GM20000 (cell line): ENCODE measurements at regions not wholly inside any gene's neighbourhood (a gene's known extent, or its start where the extent isn't known, plus 50 kb on each side); places are given as distances from the start of the nearest gene placed in this dataset.

ENCODE experiments used
- DNase-seq: peaks from one replicate; pipeline ENCODE4 v3.0.0; 2012; ENCODE audit warnings: low spot score
- TF ChIP-seq, protein P1 (sequence below): IDR thresholded peaks from 2 replicates; pipeline ENCODE4 v1.5.1; 2012; ENCODE audit warnings: mild to moderate bottlenecking, control low read depth; ENCODE audit errors: extremely low read depth, missing control alignments

DNA sequence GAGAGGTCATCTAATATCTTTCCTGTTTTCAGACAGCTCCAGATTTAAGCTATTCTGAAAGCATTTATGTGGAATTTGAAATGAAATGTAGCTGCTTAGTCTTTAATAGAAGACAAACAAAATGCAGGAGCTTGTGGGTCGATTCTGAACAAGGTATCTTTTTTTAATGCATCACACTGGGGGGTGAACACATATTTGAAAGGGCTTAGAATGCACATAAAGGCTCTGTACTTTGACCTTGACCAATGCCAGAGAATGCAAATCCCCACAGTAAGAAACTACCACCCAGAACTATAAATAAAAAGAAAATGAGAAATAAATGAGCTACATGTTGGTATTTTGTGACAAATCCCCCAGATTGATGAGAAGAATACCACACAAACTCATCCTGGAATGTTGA, 489.3 kb downstream of the PIK3C3 start:
- DNase-seq, result no peak
- TF ChIP-seq, protein P1, sequence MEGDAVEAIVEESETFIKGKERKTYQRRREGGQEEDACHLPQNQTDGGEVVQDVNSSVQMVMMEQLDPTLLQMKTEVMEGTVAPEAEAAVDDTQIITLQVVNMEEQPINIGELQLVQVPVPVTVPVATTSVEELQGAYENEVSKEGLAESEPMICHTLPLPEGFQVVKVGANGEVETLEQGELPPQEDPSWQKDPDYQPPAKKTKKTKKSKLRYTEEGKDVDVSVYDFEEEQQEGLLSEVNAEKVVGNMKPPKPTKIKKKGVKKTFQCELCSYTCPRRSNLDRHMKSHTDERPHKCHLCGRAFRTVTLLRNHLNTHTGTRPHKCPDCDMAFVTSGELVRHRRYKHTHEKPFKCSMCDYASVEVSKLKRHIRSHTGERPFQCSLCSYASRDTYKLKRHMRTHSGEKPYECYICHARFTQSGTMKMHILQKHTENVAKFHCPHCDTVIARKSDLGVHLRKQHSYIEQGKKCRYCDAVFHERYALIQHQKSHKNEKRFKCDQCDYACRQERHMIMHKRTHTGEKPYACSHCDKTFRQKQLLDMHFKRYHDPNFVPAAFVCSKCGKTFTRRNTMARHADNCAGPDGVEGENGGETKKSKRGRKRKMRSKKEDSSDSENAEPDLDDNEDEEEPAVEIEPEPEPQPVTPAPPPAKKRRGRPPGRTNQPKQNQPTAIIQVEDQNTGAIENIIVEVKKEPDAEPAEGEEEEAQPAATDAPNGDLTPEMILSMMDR, result no peak

DNA sequence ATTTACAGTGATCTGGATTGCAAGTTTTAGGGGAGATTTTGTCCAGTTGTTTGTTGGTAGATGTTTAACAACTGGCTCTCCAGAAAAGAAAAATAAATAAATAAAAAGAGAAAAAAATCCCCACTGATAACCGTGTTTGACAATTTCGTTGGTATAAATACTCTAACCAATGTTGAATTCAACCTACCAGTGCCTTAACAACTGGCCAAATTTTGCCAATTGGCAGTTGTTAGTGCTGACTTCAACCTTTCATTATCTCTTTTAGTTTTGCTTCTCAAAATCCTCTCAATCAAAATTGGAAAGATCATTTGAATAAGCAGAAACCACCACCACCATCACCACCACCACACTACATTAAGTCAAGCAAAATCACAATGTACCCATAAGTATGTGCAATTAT, 490.3 kb downstream of the PIK3C3 start:
- TF ChIP-seq, protein P1, result no peak
- no peak for DNase-seq

DNA sequence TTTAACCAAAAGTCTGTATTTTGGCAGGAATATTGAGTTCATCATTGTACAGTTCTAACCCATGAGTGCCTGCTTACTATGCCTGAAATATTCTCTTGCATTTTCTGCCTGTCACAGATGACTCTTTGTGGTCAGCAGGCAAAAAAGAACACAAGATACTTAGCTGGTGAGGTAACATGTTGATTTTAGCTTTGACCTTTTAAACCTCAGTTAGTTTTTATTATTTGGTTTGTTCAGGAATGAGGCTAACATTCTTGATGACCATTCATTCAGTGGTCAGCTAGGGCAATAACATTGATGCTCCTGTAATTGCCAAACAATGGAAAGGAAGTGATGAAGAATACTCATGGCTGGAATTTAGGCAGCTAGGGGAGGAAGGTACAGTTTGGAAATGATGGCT, 491.2 kb downstream of the PIK3C3 start:
- TF ChIP-seq, protein P1, result no peak
- no peak for DNase-seq

DNA sequence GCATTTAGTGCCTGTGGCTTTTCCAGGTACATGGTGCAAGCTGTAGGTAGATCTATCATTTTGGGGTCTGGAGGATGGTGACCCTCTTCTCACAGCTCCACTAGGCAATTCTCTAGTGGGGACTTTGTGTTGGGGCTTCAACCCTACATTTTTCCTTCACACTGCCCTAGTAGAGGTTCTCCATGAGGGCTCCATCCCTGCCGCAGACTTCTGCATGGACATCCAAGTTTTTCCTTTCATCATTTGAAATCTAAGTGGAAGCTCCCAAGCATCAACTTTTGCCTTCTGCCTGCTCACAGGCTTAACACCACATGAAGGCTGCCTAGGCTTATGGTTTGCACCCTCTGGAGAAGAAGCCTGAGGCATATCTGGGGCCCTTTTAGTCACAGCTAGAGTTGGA, 492.7 kb downstream of the PIK3C3 start:
- DNase-seq, result no peak
- TF ChIP-seq, protein P1, result no peak

DNA sequence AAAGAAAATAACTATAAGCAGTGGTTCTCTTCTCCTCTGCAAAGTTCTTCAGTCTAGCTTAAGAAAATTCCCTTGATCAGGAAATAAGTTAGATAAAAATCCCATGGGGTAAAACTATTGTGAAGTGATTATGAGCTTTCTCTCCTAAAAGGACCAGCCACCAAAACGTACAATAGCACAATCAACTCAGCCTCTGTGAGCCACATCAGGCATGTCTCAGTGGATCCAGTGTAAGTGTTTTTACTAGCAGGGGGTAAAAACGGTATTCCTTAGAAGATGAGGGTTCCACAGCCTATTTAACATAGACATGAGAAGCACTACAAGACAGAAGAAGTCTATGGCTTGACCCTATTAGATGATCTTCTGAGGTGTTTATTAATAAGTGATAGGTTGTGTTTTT, 503.2 kb downstream of the PIK3C3 start:
- TF ChIP-seq, protein P1, result no peak
- DNase-seq, result no peak

DNA sequence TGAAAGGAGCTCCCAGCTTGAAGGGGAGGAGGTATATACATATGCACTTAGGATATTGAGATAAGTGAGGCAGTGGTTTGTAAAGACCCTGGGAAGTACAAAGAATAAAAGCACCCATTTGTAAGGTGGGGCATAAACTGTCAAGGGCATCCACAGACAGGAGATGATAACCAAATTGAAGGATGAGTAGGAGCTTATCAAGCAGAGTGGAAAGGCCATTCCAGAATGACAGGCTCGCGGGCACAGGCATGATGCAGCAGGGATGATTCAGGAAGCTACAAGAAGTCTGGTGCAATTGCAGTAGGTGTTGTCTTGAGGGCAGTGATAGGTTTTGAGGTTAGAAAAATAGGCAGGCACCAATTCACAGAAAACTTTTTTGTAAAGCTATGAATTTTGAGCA, 504.8 kb downstream of the PIK3C3 start:
- DNase-seq, result no peak

DNA sequence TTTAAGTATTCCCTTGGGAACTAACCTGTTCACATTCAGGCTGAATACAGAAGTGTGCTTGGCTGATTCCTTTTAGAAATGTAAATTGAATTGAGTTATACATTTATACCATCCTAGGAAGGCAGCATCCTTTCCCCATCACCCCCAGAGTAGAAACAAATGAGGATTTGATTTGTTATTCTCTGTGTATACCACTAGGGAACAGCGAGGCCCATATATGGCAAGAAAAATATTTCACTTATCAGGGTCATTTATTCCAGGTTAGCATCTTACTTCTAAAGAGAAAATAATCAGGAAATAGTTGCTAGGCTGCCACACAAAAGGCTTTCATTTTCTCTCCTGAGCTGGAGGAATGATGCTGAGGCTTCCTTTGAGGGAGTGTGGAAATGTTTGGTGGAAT, 516.9 kb downstream of the PIK3C3 start:
- DNase-seq, result no peak
- TF ChIP-seq, protein P1, result no peak

More for the DNA sequence above, 504.8 kb downstream of the PIK3C3 start:
- TF ChIP-seq, protein P1, result no peak
